Erythroblast (primary cell): ENCODE measurements at regions not wholly inside any gene's neighbourhood (a gene's known extent, or its start where the extent isn't known, plus 50 kb on each side); places are given as distances from the start of the nearest gene placed in this dataset.

Experiments used
- GATA1 ChIP-seq: IDR thresholded peaks from 2 replicates; pipeline ENCODE4 v1.6.1; 2011; ENCODE audit warnings: low read depth, mild to moderate bottlenecking, control low read depth, low read length, moderate library complexity
- POLR2A ChIP-seq: IDR thresholded peaks from 2 replicates; pipeline ENCODE4 v1.6.1; 2011; ENCODE audit warnings: mild to moderate bottlenecking, low read length

DNA sequence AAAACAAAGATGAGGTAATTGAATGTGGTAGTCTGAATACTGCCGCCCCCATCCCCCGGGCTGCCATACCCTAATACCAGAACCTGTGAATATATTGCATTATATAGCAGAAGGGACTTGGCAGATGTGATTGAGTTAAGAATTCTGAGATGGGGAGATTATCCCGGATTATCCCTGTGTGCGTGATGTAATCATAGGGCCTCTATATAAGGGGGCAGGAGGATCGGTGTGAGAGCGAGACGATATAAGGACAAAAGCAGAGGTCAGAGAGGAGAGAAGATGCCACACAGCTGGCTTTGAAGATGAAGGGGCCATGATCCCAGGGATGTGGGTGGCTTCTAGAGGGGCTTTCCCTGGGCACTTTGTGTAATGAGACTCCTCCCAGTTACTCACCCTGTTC is 101.7 kb upstream of the TLE1 start:
- TF ChIP-seq POLR2A (no peak), GATA1 (no peak)
